ENCODE measurements at regions not wholly inside any gene's neighbourhood (a gene's known extent, or its start where the extent isn't known, plus 50 kb on each side); places are given as distances from the start of the nearest gene placed in this dataset.
A peak's percentile ranks its signal among the peaks of the same experiment; 100 is the strongest.

GRCh38 chr9:107759009-107759822, 269.6 kb upstream of the KLF4 start:
- DNase-seq: no peak

- DNase-seq: no peak
Observed at GRCh38 chr9:107756091-107756490, 266.5 kb upstream of the KLF4 start.

- peak; percentile 62 for DNase-seq
Observed at GRCh38 chr9:107755246-107755645, 265.7 kb upstream of the KLF4 start.

GRCh38 chr9:107751567-107752210, 262.1 kb upstream of the KLF4 start:
- DNase-seq: peak; percentile 87

GRCh38 chr9:107750741-107751566, 261.4 kb upstream of the KLF4 start:
- DNase-seq: peak; percentile 15

GRCh38 chr9:107749787-107750444, 260.3 kb upstream of the KLF4 start:
- DNase-seq: peak; percentile 82

- DNase-seq: no peak
Observed at GRCh38 chr9:107744873-107745272, 255.3 kb upstream of the KLF4 start.

GRCh38 chr9:107742531-107743309, 253.2 kb upstream of the KLF4 start:
- DNase-seq: no peak

GRCh38 chr9:107740088-107740980, 250.8 kb upstream of the KLF4 start:
- no peak for DNase-seq

- no peak for DNase-seq
Observed at GRCh38 chr9:107739601-107740082, 250.1 kb upstream of the KLF4 start.

- no peak for DNase-seq
Observed at GRCh38 chr9:107738789-107739188, 249.2 kb upstream of the KLF4 start.

- no peak for DNase-seq
Observed at GRCh38 chr9:107737987-107738743, 248.6 kb upstream of the KLF4 start.

- no peak for DNase-seq
Observed at GRCh38 chr9:107737610-107737986, 248.0 kb upstream of the KLF4 start.

- DNase-seq: no peak
Observed at GRCh38 chr9:107735821-107736220, 246.3 kb upstream of the KLF4 start.

GRCh38 chr9:107734256-107735013, 244.9 kb upstream of the KLF4 start:
- no peak for DNase-seq

GRCh38 chr9:107733523-107733894, 243.9 kb upstream of the KLF4 start:
- no peak for DNase-seq

- DNase-seq: no peak
Observed at GRCh38 chr9:107732781-107733522, 243.4 kb upstream of the KLF4 start.

GRCh38 chr9:107731115-107731762, 241.7 kb upstream of the KLF4 start:
- no peak for DNase-seq

Measured in DMS53 (cell line).